Endothelial cell of umbilical vein (primary cell): ENCODE measurements at regions not wholly inside any gene's neighbourhood (a gene's known extent, or its start where the extent isn't known, plus 50 kb on each side); places are given as distances from the start of the nearest gene placed in this dataset.

Source experiments
- BruUV-seq: library from RNA; stranded (reverse); fragments of 400-500 nt; replicated peaks from 2 replicates; lab custom pipeline; 2021; lab: Mats Ljungman, UMichigan
- CTCF ChIA-PET: fragments of 300-600, 350-600 bp; sonication (Branson Sonifier 250); formaldehyde crosslinking; loops from one replicate; lab custom pipeline; 2021; ENCODE audit warnings: antibody characterized with exemption, inconsistent platforms; lab: Charles Lee
- POLR2A ChIA-PET: fragments of 300-600, 350-600 bp; sonication (Branson Sonifier 250); formaldehyde crosslinking; loops from one replicate; lab custom pipeline; 2021; ENCODE audit warnings: antibody characterized with exemption, inconsistent platforms; lab: Charles Lee
- DNase-seq: peaks from one replicate; pipeline ENCODE4 v3.0.0-alpha.2; 2011; ENCODE audit warnings: low read depth, low spot score
- FAIRE-seq: peaks from 2 replicates; lab custom pipeline; 2011; peaks lifted over from hg19 to GRCh38; lab: Jason Lieb, UNC
- H2AFZ ChIP-seq: 2 replicates; pipeline ENCODE4 v1.6.0; 2012; ENCODE audit warnings: low read depth, low read length, control low read depth, inconsistent platforms
- H3K27ac ChIP-seq: 2 replicates; pipeline ENCODE4 v1.5.1; 2011; ENCODE audit warnings: low read depth, mild to moderate bottlenecking, control low read depth, low read length, moderate library complexity; ENCODE audit not compliant: insufficient read depth
- H3K27me3 ChIP-seq, 2 experiments: 2 replicates each; pipeline versions ENCODE4 v1.6.0 to v1.6.1; 2011; ENCODE audit warnings: low read length in 2 of 2, mixed read lengths in 1 of 2; ENCODE audit not compliant: control insufficient read depth in 2 of 2, insufficient read depth in 2 of 2
- H3K36me3 ChIP-seq, 2 experiments: 2 replicates in 1 of 2; 3 replicates in 1 of 2; pipeline ENCODE4 v1.5.1; 2011; ENCODE audit warnings: low read length in 2 of 2, mild to moderate bottlenecking in 1 of 2, moderate library complexity in 1 of 2; ENCODE audit not compliant: control insufficient read depth in 2 of 2, insufficient read depth in 2 of 2; ENCODE audit errors: extremely low read depth in 1 of 2
- H3K4me1 ChIP-seq: 3 replicates; pipeline ENCODE4 v1.5.1; 2011; ENCODE audit warnings: mild to moderate bottlenecking, low read length; ENCODE audit not compliant: control insufficient read depth, insufficient read depth; ENCODE audit errors: extremely low read depth
- H3K4me2 ChIP-seq: 2 replicates; pipeline ENCODE4 v1.6.1; 2011; ENCODE audit warnings: low read length, control low read depth, mixed read lengths; ENCODE audit not compliant: insufficient read depth
- H3K4me3 ChIP-seq, 3 experiments: fragments of 200-600 bp in 1 of 3; sonication (generic), shearing (Covaris generic) in 1 of 3; replicated peaks in 1 of 3; 2 replicates each; pipeline ENCODE4 v1.5.1; 2011 to 2016; ENCODE audit warnings: control low read depth in 3 of 3, low read length in 3 of 3, mild to moderate bottlenecking in 2 of 3, inconsistent platforms in 1 of 3, low read depth in 1 of 3, moderate library complexity in 1 of 3; ENCODE audit not compliant: insufficient read depth in 1 of 3
- H3K79me2 ChIP-seq: 2 replicates; pipeline ENCODE4 v1.6.0; 2012; ENCODE audit warnings: low read length, inconsistent platforms; ENCODE audit not compliant: control insufficient read depth, insufficient read depth
- H3K9ac ChIP-seq: replicated peaks from 2 replicates; pipeline ENCODE3; 2011; ENCODE audit warnings: low read length, control low read depth; ENCODE audit not compliant: insufficient read depth; ENCODE audit errors: extremely low read depth
- H3K9me1 ChIP-seq: replicated peaks from 3 replicates; pipeline ENCODE4 v1.6.0; 2011; ENCODE audit warnings: mild to moderate bottlenecking, low read length; ENCODE audit not compliant: control insufficient read depth, insufficient read depth; ENCODE audit errors: extremely low read depth
- H3K9me3 ChIP-seq: replicated peaks from 2 replicates; pipeline ENCODE4 v1.5.1; 2012; ENCODE audit warnings: low read length, inconsistent platforms; ENCODE audit not compliant: control insufficient read depth, insufficient read depth
- H4K20me1 ChIP-seq: replicated peaks from 2 replicates; pipeline ENCODE3; 2011; ENCODE audit warnings: mild to moderate bottlenecking, low read length; ENCODE audit not compliant: control insufficient read depth, insufficient read depth; ENCODE audit errors: extremely low read depth
- CTCF ChIP-seq, 2 donors: IDR thresholded peaks; 1 replicate in 1 of 2; 2 replicates in 1 of 2; pipeline ENCODE4 v1.5.1; 2011; ENCODE audit warnings: low read length in 2 of 2, mild to moderate bottlenecking in 2 of 2, moderate library complexity in 2 of 2, control low read depth in 1 of 2, inconsistent platforms in 1 of 2, low read depth in 1 of 2; ENCODE audit not compliant: insufficient read depth in 1 of 2; ENCODE audit errors: extremely low read depth in 1 of 2
- EZH2 ChIP-seq: IDR thresholded peaks from 2 replicates; pipeline ENCODE4 v1.6.1; 2012; ENCODE audit warnings: borderline replicate concordance, low read depth, mild to moderate bottlenecking, moderate library complexity, low read length, inconsistent platforms; ENCODE audit not compliant: severe bottlenecking
- FOS ChIP-seq: IDR thresholded peaks from 2 replicates; pipeline ENCODE4 v1.6.1; 2011; ENCODE audit warnings: mild to moderate bottlenecking, low read length, moderate library complexity, borderline replicate concordance; ENCODE audit not compliant: insufficient read depth
- GATA2 ChIP-seq: IDR thresholded peaks from 2 replicates; pipeline ENCODE4 v1.7.0; 2011; ENCODE audit warnings: low read depth, mild to moderate bottlenecking, moderate library complexity, mixed read lengths, low read length; ENCODE audit not compliant: insufficient read length, insufficient read depth
- JUN ChIP-seq: IDR thresholded peaks from 2 replicates; pipeline ENCODE4 v1.6.1; 2011; ENCODE audit warnings: borderline replicate concordance, low read depth; ENCODE audit not compliant: insufficient read length, insufficient read depth
- MAX ChIP-seq: IDR thresholded peaks from 2 replicates; pipeline ENCODE4 v1.6.1; 2011; ENCODE audit not compliant: insufficient read depth, insufficient read length
- MYC ChIP-seq: IDR thresholded peaks from one replicate; pipeline ENCODE4 v1.6.1; 2011; ENCODE audit warnings: mild to moderate bottlenecking, low read depth, low read length
- POLR2A ChIP-seq: IDR thresholded peaks from 2 replicates; pipeline ENCODE4 v1.6.1; 2012; ENCODE audit warnings: low read depth, mild to moderate bottlenecking, control low read depth, low read length
- POLR2AphosphoS5 ChIP-seq: IDR thresholded peaks from 2 replicates; pipeline ENCODE4 v1.6.1; 2012; ENCODE audit warnings: low read depth, mild to moderate bottlenecking, control low read depth, low read length, moderate library complexity; ENCODE audit not compliant: insufficient read depth
- dilution Hi-C: fragments of 300-500 bp; cut with MboI; formaldehyde crosslinking; loops from one replicate; pipeline ENCODE4 v1.15.0; 2019; ENCODE audit warnings: low sequenced_read_pairs; ENCODE audit not compliant: extremely low pct_ligation_motif_present
- intact Hi-C: fragments of 100-400 bp; cut with micrococcal nuclease; formaldehyde crosslinking; loops from one replicate; pipeline ENCODE4 v1.10.0; 2022

- DNase-seq (no peak), FAIRE-seq (no peak)
- H3K27ac ChIP-seq, result no peak overlapping the region
- no peaks in the 10 kb centered on the region for H3K79me2 ChIP-seq
- H3K36me3 ChIP-seq, result no peaks in the 10 kb centered on the region
- no peak overlapping the region for H3K9ac ChIP-seq
- no peak for TF ChIP-seq MYC
- no peak for TF ChIP-seq GATA2
- TF ChIP-seq MAX, result no peak
- TF ChIP-seq JUN, result no peak
- no peak for TF ChIP-seq POLR2AphosphoS5
- no peak for TF ChIP-seq POLR2A
- TF ChIP-seq CTCF (IDR thresholded peaks at IDR 0.05; ENCODE audit: extremely low read depth in 1 of 2, insufficient read depth in 1 of 2, low read depth in 1 of 2, low read length in 2 of 2), result no peak
- TF ChIP-seq FOS, result no peak
- TF ChIP-seq EZH2, result no peak
- H3K4me3 ChIP-seq, result no peak overlapping the region
- POLR2A ChIA-PET, result no interaction called here
- H4K20me1 ChIP-seq, result no peaks in the 10 kb centered on the region
- H3K9me1 ChIP-seq, result no peaks in the 10 kb centered on the region
- CTCF ChIA-PET, result interaction anchor here (0.6 kb wide), 1 partner anchor 14 kb away, joined by 3 read pairs; no protein-coding TSS in a partner anchor
- dilution Hi-C loops, result no loop called here
- H3K4me2 ChIP-seq, result no peak overlapping the region
- H3K27me3 ChIP-seq, result peaks cover 0 to 2% of the 10 kb centered on the region in 2 experiments
- no peaks in the 10 kb centered on the region for H3K9me3 ChIP-seq
- no TSS peak for BruUV-seq
- H2AFZ ChIP-seq, result no peak overlapping the region
- no peaks in the 10 kb centered on the region for H3K4me1 ChIP-seq
- intact Hi-C loops, result no loop called here
These were observed 137.2 kb downstream of the OMA1 start for GRCh38 chr1:58409336-58409735.
